Upper lobe of left lung (tissue), 6 donors: ENCODE measurements at regions not wholly inside any gene's neighbourhood (a gene's known extent, or its start where the extent isn't known, plus 50 kb on each side); places are given as distances from the start of the nearest gene placed in this dataset.

Experiments
- ATAC-seq, 2 donors: fragments of 200-7000 bp; cut with Tn5 transposase; one replicate each; pipeline ENCODE4 v1.9.1; 2022; ENCODE audit warnings: mild to moderate bottlenecking in 2 of 2, moderate library complexity in 2 of 2; ENCODE audit not compliant: low FRiP score in 2 of 2
- DNase-seq, 2 donors: peaks; one replicate each; pipeline ENCODE4 v3.0.0-alpha.2; 2019 to 2020
- H3K27ac ChIP-seq, 4 donors: fragments of 200-600 bp; sonication (generic); one replicate each; pipeline ENCODE4 v1.5.1; 2016 to 2019
- H3K27me3 ChIP-seq, 4 donors: fragments of 200-600 bp; sonication (generic); one replicate each; pipeline ENCODE4 v1.5.1; 2017 to 2019
- H3K36me3 ChIP-seq, 4 donors: fragments of 200-600 bp; sonication (generic); one replicate each; pipeline ENCODE4 v1.5.1; 2016 to 2019
- H3K4me1 ChIP-seq, 4 donors: fragments of 200-600 bp; sonication (generic); one replicate each; pipeline ENCODE4 v1.5.1; 2018 to 2019
- H3K4me3 ChIP-seq, 4 donors: fragments of 200-600 bp; sonication (generic); one replicate each; pipeline ENCODE4 v1.5.1; 2017 to 2019; ENCODE audit warnings: mild to moderate bottlenecking in 2 of 4, moderate library complexity in 1 of 4
- H3K9me3 ChIP-seq, 4 donors: fragments of 200-600 bp; sonication (generic); one replicate each; pipeline ENCODE4 v1.5.1; 2018 to 2019
- CTCF ChIP-seq, 6 experiments: fragments of 450-650 bp in 4 of 6; fragments of 200-600 bp in 2 of 6; sonication (generic) in 2 of 6; IDR thresholded peaks; one replicate each; pipeline ENCODE4 v1.5.1; 2016 to 2019; ENCODE audit warnings: antibody characterized with exemption in 6 of 6
- EP300 ChIP-seq, 4 donors: sonication (generic); formaldehyde crosslinking; IDR thresholded peaks; one replicate each; pipeline ENCODE4 v1.5.1; 2017; ENCODE audit warnings: antibody characterized with exemption in 4 of 4, control low read depth in 2 of 4
- POLR2A ChIP-seq, 4 donors: fragments of 450-650 bp; IDR thresholded peaks; one replicate each; pipeline ENCODE4 v1.5.1; 2016 to 2017; ENCODE audit warnings: antibody characterized with exemption in 4 of 4, mild to moderate bottlenecking in 2 of 4
- POLR2AphosphoS5 ChIP-seq, 2 donors: sonication (generic); formaldehyde crosslinking; IDR thresholded peaks; one replicate each; pipeline ENCODE4 v1.5.1; 2017; ENCODE audit warnings: antibody characterized with exemption in 2 of 2
- WGBS, 2 donors: methylation state at CpG; one replicate each; pipeline ENCODE4 v1.1.5; 2017 to 2018; 5-methylcytosine and 5-hydroxymethylcytosine counted together
- donor health status: DM: no; HTN: no; CAD: no; lungs with moderate emphysema.
- donor health status: DM: no; HTN: yes; CAD: no; lungs with severe emphysema.

- no peaks in the 10 kb centered on the region for H3K27me3 ChIP-seq
- WGBS, 2 donors: 89 to 93% methylated on average over 3 to 6 of the region's 6 CpGs
Measured at GRCh38 chr3:127410137-127410488, 122.3 kb upstream of the PRR20G start.

GRCh38 chr3:127409421-127410136 lies 121.7 kb upstream of the PRR20G start:
- DNase-seq: peak in 1 of 2 donors; percentile 11
- 67 to 84% methylated on average over 3 to 9 of the region's 9 CpGs for WGBS, 2 donors

More at GRCh38 chr3:127410137-127410488, 122.3 kb upstream of the PRR20G start:
- peaks cover 10 to 28% (median 19%) of the 10 kb centered on the region in 4 donors for H3K4me1 ChIP-seq
- no peaks in the 10 kb centered on the region for H3K36me3 ChIP-seq
- no peak overlapping the region for H3K4me3 ChIP-seq
- TF ChIP-seq EP300 (IDR thresholded peaks at IDR 0.05) (no peak), POLR2A (IDR thresholded peaks at IDR 0.05) (no peak), CTCF (IDR thresholded peaks at IDR 0.05) (no peak), POLR2AphosphoS5 (IDR thresholded peaks at IDR 0.05) (no peak)
- no peaks in the 10 kb centered on the region for H3K9me3 ChIP-seq
- no peak overlapping the region for H3K27ac ChIP-seq
- DNase-seq (peak in 1 of 2 donors; percentile 12), ATAC-seq (no peak)

GRCh38 chr3:127408684-127409420 lies 121.0 kb upstream of the PRR20G start:
- H3K4me1 ChIP-seq: peaks cover 10 to 36% (median 26%) of the 10 kb centered on the region in 4 donors
- no peak overlapping the region for H3K27ac ChIP-seq
- no peaks in the 10 kb centered on the region for H3K9me3 ChIP-seq
- 74 to 76% methylated on average over 6 to 14 of the region's 14 CpGs for WGBS, 2 donors
- no peaks in the 10 kb centered on the region for H3K36me3 ChIP-seq
- DNase-seq (peak in 1 of 2 donors; percentile 20), ATAC-seq (no peak)
- no peak for TF ChIP-seq POLR2A (IDR thresholded peaks at IDR 0.05)
- no peak for TF ChIP-seq POLR2AphosphoS5 (IDR thresholded peaks at IDR 0.05)
- no peak for TF ChIP-seq CTCF (IDR thresholded peaks at IDR 0.05)
- no peak for TF ChIP-seq EP300 (IDR thresholded peaks at IDR 0.05)
- no peaks in the 10 kb centered on the region for H3K27me3 ChIP-seq
- no peak overlapping the region for H3K4me3 ChIP-seq

More at GRCh38 chr3:127409421-127410136, 121.7 kb upstream of the PRR20G start:
- Histone ChIP-seq H3K4me1 (peaks cover 10 to 32% (median 23%) of the 10 kb centered on the region in 4 donors), H3K9me3 (no peaks in the 10 kb centered on the region), H3K27ac (no peak overlapping the region), H3K36me3 (no peaks in the 10 kb centered on the region), H3K4me3 (no peak overlapping the region), H3K27me3 (no peaks in the 10 kb centered on the region)
- TF ChIP-seq POLR2AphosphoS5 (IDR thresholded peaks at IDR 0.05) (no peak), POLR2A (IDR thresholded peaks at IDR 0.05) (no peak), EP300 (IDR thresholded peaks at IDR 0.05) (no peak), CTCF (IDR thresholded peaks at IDR 0.05) (no peak)
- no peak for ATAC-seq

GRCh38 chr3:127408022-127408683 lies 120.3 kb upstream of the PRR20G start:
- H3K27me3 ChIP-seq: no peaks in the 10 kb centered on the region
- H3K4me1 ChIP-seq: peaks cover 9 to 31% (median 23%) of the 10 kb centered on the region in 4 donors
- no peak overlapping the region for H3K4me3 ChIP-seq
- no peaks in the 10 kb centered on the region for H3K9me3 ChIP-seq
- ATAC-seq (no peak), DNase-seq (peak in 1 of 2 donors; percentile 3)
- 87 to 92% methylated on average over 14 to 15 of the region's 15 CpGs for WGBS, 2 donors
- no peak overlapping the region for H3K27ac ChIP-seq
- H3K36me3 ChIP-seq: no peaks in the 10 kb centered on the region
- no peak for TF ChIP-seq POLR2AphosphoS5 (IDR thresholded peaks at IDR 0.05)
- no peak for TF ChIP-seq POLR2A (IDR thresholded peaks at IDR 0.05)
- TF ChIP-seq CTCF (IDR thresholded peaks at IDR 0.05): no peak
- TF ChIP-seq EP300 (IDR thresholded peaks at IDR 0.05): no peak
